Subcutaneous abdominal adipose tissue (tissue), 5 donors: ENCODE measurements at regions not wholly inside any gene's neighbourhood (a gene's known extent, or its start where the extent isn't known, plus 50 kb on each side); places are given as distances from the start of the nearest gene placed in this dataset.

Experiments
- H3K27ac ChIP-seq: one replicate; pipeline ENCODE4 v1.7.0; 2013; ENCODE audit warnings: low read depth, mild to moderate bottlenecking, inconsistent platforms, low read length, moderate library complexity
- H3K27me3 ChIP-seq, 5 donors: one replicate each; pipeline ENCODE4 v1.7.0; 2013; ENCODE audit warnings: low read length in 5 of 5, inconsistent platforms in 1 of 5; ENCODE audit not compliant: control insufficient read depth in 5 of 5, insufficient read depth in 4 of 5
- H3K36me3 ChIP-seq, 5 donors: one replicate each; pipeline ENCODE4 v1.7.0; 2013; ENCODE audit warnings: low read length in 5 of 5; ENCODE audit not compliant: control insufficient read depth in 5 of 5, insufficient read depth in 5 of 5
- H3K4me1 ChIP-seq, 5 donors: one replicate each; pipeline ENCODE4 v1.7.0; 2013; ENCODE audit warnings: low read length in 5 of 5, mild to moderate bottlenecking in 3 of 5, moderate library complexity in 1 of 5; ENCODE audit not compliant: control insufficient read depth in 5 of 5, insufficient read depth in 5 of 5
- H3K4me3 ChIP-seq, 5 donors: one replicate each; pipeline ENCODE4 v1.7.0; 2013; ENCODE audit warnings: low read length in 5 of 5, low read depth in 1 of 5
- H3K9ac ChIP-seq, 5 donors: one replicate each; pipeline ENCODE4 v1.7.0; 2013; ENCODE audit warnings: low read length in 5 of 5, mild to moderate bottlenecking in 4 of 5, moderate library complexity in 3 of 5
- H3K9me3 ChIP-seq, 5 donors: one replicate each; pipeline ENCODE4 v1.7.0; 2013; ENCODE audit warnings: low read length in 5 of 5; ENCODE audit not compliant: control insufficient read depth in 5 of 5
- donor health status: healthy.
- donor health status: healthy.
- donor health status: healthy.
- donor health status: healthy.
- donor health status: healthy.

- no peaks in the 10 kb centered on the region for H3K9me3 ChIP-seq
- no peaks in the 10 kb centered on the region for H3K36me3 ChIP-seq
- H3K4me3 ChIP-seq: no peak overlapping the region
- H3K4me1 ChIP-seq: peaks cover 0 to 12% (median 5%) of the 10 kb centered on the region in 5 donors
- H3K9ac ChIP-seq: no peak overlapping the region
- H3K27ac ChIP-seq: no peak overlapping the region
- no peaks in the 10 kb centered on the region for H3K27me3 ChIP-seq
Observed at GRCh38 chr20:53872561-53873229, 197.7 kb downstream of the BCAS1 start.

GRCh38 chr20:53872081-53872541 lies 198.3 kb downstream of the BCAS1 start:
- peak overlapping the region; percentile 11 for H3K27ac ChIP-seq

GRCh38 chr20:53871541-53871940 lies 198.9 kb downstream of the BCAS1 start:
- H3K9me3 ChIP-seq: no peaks in the 10 kb centered on the region

More at GRCh38 chr20:53872081-53872541, 198.3 kb downstream of the BCAS1 start:
- no peaks in the 10 kb centered on the region for H3K27me3 ChIP-seq
- no peaks in the 10 kb centered on the region for H3K36me3 ChIP-seq
- H3K9ac ChIP-seq: no peak overlapping the region
- peaks cover 0 to 13% (median 8%) of the 10 kb centered on the region in 5 donors for H3K4me1 ChIP-seq
- no peak overlapping the region for H3K4me3 ChIP-seq
- no peaks in the 10 kb centered on the region for H3K9me3 ChIP-seq

GRCh38 chr20:53870426-53871315 lies 199.7 kb downstream of the BCAS1 start:
- Histone ChIP-seq H3K27ac (no peak overlapping the region), H3K9me3 (no peaks in the 10 kb centered on the region), H3K4me1 (peaks cover 4 to 27% (median 22%) of the 10 kb centered on the region in 5 donors), H3K27me3 (no peaks in the 10 kb centered on the region), H3K4me3 (no peak overlapping the region), H3K9ac (no peak overlapping the region), H3K36me3 (no peaks in the 10 kb centered on the region)

More at GRCh38 chr20:53871541-53871940, 198.9 kb downstream of the BCAS1 start:
- peaks cover 4 to 18% (median 13%) of the 10 kb centered on the region in 5 donors for H3K4me1 ChIP-seq
- peak overlapping the region; percentile 11 for H3K27ac ChIP-seq
- H3K27me3 ChIP-seq: no peaks in the 10 kb centered on the region
- no peaks in the 10 kb centered on the region for H3K36me3 ChIP-seq
- no peak overlapping the region for H3K4me3 ChIP-seq
- H3K9ac ChIP-seq: no peak overlapping the region

- no peaks in the 10 kb centered on the region for H3K27me3 ChIP-seq
- peaks cover 4 to 31% (median 28%) of the 10 kb centered on the region in 5 donors for H3K4me1 ChIP-seq
- H3K27ac ChIP-seq: peak overlapping the region; percentile 39
- H3K9me3 ChIP-seq: no peaks in the 10 kb centered on the region
- H3K9ac ChIP-seq: peak overlapping the region in 2 of 5 donors; percentile 35 to 48
- H3K36me3 ChIP-seq: no peaks in the 10 kb centered on the region
- H3K4me3 ChIP-seq: no peak overlapping the region
Observed at GRCh38 chr20:53869466-53870258, 200.7 kb downstream of the BCAS1 start.

GRCh38 chr20:53867741-53868351 lies 202.5 kb downstream of the BCAS1 start:
- no peaks in the 10 kb centered on the region for H3K9me3 ChIP-seq
- no peaks in the 10 kb centered on the region for H3K27me3 ChIP-seq
- H3K4me1 ChIP-seq: peaks cover 4 to 31% (median 28%) of the 10 kb centered on the region in 5 donors
- H3K27ac ChIP-seq: peak overlapping the region; percentile 86
- H3K9ac ChIP-seq: no peak overlapping the region
- no peak overlapping the region for H3K4me3 ChIP-seq
- H3K36me3 ChIP-seq: no peaks in the 10 kb centered on the region

GRCh38 chr20:53866794-53867740 lies 203.3 kb downstream of the BCAS1 start:
- Histone ChIP-seq H3K27me3 (no peaks in the 10 kb centered on the region), H3K4me1 (peaks cover 4 to 31% (median 28%) of the 10 kb centered on the region in 5 donors), H3K4me3 (peak overlapping the region in 1 of 5 donors; percentile 3), H3K27ac (peak overlapping the region; percentile 86), H3K9ac (peak overlapping the region in 4 of 5 donors; percentile 19 to 62 (median 54)), H3K36me3 (no peaks in the 10 kb centered on the region), H3K9me3 (no peaks in the 10 kb centered on the region)

- H3K4me1 ChIP-seq: peaks cover 4 to 31% (median 28%) of the 10 kb centered on the region in 5 donors
- H3K27me3 ChIP-seq: no peaks in the 10 kb centered on the region
- no peaks in the 10 kb centered on the region for H3K36me3 ChIP-seq
- H3K9ac ChIP-seq: peak overlapping the region in 4 of 5 donors; percentile 19 to 59 (median 50)
- H3K9me3 ChIP-seq: no peaks in the 10 kb centered on the region
- H3K27ac ChIP-seq: peak overlapping the region; percentile 86
- peak overlapping the region in 4 of 5 donors; percentile 35 to 38 (median 36) for H3K4me3 ChIP-seq
Observed at GRCh38 chr20:53865901-53866793, 204.2 kb downstream of the BCAS1 start.
